Femur (tissue), 1 donor: ENCODE measurements at regions not wholly inside any gene's neighbourhood (a gene's known extent, or its start where the extent isn't known, plus 50 kb on each side); places are given as distances from the start of the nearest gene placed in this dataset.
"Not testable (repeated sequence)": the region's sequence is repeated elsewhere in the genome, so short reads cannot be mapped to it uniquely, and the experiment has no call there.

Experiments
- DNase-seq: peaks from one replicate; pipeline ENCODE4 v3.0.0-alpha.2; 2017

- no peak for DNase-seq
Measured at GRCh38 chr2:7732497-7732896, 815.3 kb downstream of the RNF144A start.

- no peak for DNase-seq
Measured at GRCh38 chr2:7736646-7737305, 819.6 kb downstream of the RNF144A start.

DNA sequence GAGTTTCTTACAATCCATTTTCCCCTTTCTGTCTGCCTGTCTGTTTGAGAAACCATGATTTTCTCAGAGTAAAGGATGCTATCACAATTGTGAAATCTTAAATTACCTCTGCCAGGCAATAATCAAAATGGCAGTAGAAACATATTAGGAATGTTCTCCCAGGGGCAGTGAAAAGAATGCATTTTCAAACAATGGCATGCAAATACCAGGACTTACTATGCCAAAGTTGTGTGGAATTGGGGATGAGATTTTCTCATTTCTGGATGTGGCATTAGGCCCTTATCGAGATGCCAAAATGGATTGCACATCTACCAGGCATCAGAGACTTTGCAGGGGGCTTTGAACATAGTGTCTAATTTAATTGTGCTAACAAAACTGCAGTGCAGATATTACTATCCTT, 821.4 kb downstream of the RNF144A start:
- no peak for DNase-seq

DNA sequence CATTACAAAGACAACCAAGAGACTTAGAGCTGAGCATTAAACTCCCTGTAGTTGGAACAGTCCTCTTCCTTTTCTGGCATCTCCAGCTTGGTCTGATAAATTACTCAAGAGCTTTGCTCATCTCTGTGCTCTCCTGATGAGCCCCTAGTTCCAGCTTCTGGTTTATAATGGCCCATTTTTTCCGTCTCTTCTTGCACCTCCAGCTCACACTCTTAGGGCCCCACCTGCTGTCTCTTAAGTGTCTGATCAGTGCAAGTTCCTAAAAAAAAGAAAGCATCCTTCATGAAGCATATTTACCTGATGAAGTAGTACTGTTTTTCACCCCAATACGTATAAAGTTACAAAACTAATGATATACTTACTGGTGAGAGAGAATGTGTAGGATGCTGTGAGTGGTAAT, 822.9 kb downstream of the RNF144A start:
- no peak for DNase-seq

GRCh38 chr2:7742301-7742700, 825.1 kb downstream of the RNF144A start:
- no peak for DNase-seq

DNA sequence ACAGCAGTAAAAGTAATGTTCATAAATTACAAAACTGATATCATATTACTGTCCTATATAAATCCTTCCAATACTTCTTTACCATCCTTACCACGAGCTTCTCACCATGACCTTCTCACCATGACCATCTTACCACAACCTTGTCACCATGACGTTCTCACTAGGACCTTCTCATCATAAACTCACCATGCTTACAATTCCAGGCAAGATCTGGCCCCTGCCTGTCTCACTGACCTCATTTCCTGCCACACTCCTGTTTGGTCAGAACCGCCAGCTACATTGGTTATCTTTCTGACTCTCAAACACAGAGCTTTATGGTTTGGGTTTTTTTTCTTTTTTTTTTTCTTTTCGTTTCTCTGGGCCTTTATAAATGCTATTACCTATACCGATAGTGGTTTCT, 827.6 kb downstream of the RNF144A start:
- DNase-seq, result no peak

DNA sequence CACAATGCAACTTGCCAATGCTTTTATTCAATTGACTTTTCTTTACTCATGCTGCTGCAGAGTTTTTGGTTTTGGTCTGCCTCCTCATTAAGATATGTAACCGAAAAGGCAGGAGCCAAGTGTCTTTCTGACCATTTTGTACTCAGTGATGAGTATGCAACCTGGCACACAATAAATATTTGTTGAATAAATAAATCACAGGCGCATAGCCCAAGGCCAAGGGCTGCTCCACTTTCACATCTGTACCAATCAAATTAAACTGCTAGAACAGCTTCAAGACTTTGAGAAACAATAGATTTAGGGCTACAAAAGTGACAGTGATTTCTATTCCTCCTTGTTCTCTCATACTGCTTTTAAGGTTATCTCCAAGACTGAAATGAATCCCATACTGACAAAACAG, 828.2 kb downstream of the RNF144A start:
- no peak for DNase-seq

GRCh38 chr2:7748717-7749415, 831.7 kb downstream of the RNF144A start:
- no peak for DNase-seq

DNA sequence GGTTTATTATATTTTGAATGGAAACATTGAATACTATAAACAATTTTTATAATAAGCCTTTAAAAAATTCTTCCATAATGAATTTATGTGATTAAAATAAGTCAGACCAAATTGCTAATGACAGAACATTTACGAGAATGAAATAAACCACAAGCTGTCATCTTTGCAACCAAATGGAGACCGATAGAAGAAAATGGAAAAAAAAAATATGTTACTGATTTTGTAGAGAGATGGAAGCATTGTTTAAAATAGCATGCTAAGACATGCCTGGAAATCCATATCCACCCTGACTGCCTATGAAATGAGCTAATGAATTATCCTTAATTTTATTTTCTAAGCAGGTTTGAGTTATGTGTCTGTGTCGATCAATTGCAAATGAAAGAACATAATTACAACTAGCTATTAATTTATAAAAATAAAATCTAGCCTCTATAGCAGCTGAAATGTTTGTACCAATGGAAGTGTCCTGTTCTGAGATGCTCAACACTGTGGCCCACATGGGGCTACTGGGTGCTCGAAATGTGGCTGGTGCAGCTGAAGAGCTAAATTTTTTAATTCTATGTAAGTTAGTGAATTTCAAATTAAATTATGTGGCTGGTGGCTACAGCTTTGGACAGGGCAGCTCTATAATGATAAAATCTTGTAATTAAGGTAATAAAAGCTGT, 832.8 kb downstream of the RNF144A start:
- DNase-seq, result no peak

DNA sequence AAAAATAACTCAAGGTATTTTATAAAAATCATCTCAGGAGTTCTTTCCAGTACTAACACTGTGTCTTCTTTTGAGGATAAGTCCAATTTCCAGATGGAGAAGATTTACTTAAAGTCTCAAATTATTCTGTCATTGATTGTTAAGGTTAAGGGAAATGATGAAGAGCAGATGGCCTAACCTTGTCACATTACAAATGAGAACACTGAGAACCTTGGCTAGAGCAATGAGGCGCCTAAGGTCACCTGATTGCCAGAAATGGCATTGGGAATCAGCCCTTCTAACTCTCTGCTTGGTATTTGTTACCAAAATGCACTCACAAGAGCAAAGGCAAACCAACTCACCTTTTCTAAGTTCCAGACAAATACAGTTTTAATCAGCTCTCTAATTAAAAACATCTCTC, 835.1 kb downstream of the RNF144A start:
- DNase-seq, result no peak

DNA sequence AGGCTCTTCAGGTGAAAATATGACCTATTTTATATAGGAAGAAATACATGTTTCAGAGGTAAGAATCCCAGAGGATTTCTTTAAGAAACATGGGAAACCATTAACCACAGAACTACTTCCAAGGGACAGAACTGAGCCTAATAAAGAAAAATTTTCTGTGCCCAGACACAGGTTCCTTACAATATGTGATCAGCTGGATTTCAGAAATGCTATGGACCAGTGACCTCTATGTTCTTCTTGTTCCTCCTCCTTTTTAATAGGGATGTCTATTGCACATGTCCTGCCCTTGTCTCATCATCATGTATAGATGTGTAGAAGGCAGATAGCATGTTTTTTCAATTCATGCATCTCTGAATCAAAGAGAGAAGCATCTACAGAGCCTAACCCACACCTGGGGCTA, 836.6 kb downstream of the RNF144A start:
- DNase-seq, result no peak

DNA sequence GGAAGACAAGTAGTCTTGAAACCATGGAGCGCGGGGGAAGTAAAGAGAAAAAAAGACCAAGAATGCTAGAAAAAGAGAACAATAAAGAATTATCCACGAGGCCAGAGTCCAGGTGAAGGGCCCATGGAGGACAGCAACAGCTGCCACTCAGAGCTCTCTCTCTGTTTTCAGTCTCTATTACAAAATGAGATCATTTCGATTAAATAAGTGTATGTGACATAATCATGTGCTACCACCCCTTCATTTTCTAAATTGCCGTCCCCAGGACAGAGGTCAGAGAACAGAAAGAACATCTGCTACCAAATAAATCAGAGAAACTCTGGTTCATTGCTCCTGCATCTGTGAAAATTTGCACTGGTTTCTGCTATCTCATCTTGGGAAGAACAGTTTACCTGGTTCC, 838.7 kb downstream of the RNF144A start:
- DNase-seq, result no peak

DNA sequence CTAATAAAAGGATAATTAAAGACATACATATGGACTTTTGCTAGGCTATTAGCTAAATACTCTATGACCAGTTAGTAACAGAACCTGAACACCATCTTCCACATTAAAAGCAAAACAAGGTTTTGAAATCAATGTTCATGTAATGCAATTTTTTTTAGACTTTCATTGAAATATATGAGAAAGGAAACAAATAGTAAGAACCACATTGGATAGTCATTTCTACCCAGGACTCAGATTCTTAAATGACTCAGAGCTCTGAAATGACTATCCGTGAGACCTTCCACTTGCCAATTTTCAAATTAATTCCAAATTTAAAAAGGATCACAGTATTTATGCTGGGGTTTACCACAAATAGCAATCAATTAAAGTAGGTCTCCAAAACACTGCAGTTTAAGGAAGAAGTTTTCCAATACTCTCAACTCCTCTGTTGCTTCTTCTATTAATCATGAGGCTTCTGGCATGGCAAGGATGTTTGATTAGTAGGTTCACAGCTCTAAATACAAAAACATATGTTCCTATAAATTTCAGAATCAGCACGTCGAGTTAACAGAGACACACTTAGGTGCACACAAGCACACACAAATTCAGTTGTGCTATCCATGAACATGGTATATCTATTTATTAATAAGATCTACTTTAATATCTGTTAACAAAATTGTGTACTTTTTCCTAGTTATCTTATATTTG, 841.0 kb downstream of the RNF144A start:
- DNase-seq, result no peak

GRCh38 chr2:7759898-7760297, 842.7 kb downstream of the RNF144A start:
- DNase-seq, result no peak

DNA sequence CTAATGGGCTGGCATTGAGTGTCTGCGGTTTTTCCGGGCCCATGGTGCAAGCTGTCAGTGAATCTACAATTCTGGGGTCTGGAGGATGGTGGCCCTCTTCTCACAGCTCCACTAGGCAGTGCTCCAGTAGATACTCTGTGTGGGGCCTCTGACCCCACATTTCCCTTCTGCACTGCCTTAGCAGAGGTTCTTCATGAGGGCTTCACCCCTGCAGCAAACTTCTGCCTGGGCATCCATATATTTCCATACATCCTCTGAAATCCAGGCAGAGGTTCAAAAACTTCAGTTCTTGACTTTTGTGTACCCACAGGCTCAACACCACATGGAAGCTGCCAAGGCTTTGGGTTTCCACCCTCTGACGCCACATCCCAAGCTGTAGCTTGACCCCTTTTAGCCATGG, 846.2 kb downstream of the RNF144A start:
- not testable (repeated sequence) for DNase-seq

DNA sequence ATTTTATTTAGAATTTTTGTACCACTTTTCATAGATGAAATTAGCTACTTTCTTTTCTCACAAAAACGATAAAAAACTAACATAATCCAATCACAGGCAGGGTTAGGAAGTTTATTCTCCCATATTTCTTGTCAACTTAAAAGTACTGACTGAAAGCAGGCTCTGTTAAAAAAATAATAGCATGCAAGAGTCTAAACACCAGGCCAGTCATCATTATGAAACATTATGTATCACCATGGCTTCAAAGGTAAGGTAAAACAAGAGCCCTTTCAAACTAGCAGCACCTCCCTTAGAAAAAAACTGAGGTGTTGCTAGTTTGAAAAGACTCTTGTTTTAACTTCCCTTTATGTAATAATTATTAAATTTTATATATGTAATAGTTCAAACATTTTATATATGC, 848.0 kb downstream of the RNF144A start:
- no peak for DNase-seq

DNA sequence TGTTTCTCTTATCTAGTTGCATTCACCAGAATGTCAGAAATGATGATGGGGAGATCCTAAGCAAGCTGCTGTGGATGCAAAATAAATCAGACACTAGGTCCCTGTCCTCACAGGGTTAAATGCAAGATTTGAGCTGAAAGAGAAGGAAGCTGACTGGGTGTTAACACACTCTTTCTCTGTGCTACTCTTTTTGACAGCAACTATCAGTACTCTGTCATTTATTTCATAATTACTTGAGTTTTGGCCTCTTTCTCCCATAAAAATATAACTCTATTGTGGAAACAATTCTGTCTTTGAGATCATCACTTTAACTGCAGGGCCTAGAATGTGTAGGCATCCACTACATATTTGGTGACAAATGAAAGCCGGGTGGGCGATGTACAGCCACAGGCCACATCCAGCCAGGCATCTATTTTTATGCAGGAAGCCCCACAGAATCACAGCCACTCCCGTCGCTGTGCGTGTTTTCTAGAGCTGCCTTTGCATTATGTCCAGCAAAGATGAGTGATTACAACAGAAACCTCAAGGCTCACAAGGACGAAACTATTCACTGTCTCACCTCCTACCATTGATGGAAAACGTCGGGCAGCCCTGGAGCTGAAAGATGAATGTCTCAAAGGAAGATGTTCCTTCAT, 849.0 kb downstream of the RNF144A start:
- no peak for DNase-seq

DNA sequence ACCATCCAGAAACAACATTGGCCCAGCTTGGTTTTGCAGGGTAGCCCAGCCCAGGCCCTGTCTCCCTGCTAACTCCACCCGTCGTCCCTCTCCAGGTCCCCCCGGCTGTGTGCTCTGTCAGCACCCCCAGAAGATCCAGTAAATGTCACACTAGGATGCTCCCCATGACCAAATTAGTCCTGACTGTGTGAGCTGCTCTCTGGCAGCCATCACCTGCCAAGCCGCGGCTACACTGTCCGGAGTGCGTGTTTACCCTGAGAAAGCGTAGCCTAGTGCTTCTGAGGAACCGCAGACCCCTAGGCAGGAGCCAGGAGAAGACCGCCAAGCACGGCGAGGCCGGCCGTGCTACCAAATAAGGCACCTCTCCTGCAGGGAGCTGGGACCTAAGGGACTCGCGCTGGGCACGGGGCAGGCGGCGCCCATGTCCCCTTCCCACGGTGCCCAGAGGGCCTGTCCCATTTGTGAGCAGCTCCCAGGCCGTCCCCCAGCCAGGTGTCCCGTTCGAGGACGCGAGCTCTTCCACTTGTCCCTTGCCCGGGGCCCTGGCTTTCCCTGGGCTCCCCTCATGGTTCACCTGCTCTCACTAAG, 849.9 kb downstream of the RNF144A start:
- no peak for DNase-seq

- DNase-seq, result no peak
Measured at GRCh38 chr2:7767902-7768301, 850.7 kb downstream of the RNF144A start.

DNA sequence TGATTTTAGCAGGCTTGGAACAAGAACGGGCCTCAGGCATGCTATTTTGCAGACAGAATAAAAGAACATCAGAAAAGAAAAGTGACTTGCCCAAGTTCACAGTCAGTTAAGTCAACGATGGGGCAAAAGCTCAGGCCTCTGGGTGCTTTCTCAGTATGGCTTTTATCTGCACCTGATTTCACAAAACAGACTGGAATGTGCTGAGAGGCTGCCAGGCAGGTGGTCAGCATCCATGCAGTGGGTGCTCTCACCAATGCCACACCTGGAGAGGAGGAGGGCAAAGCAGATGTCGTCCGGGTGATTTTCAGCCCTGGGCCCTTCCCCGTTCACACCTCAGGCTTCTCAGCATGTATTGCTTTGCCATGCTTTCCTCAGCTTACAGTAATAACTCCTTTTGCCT, 854.6 kb downstream of the RNF144A start:
- DNase-seq, result no peak

DNA sequence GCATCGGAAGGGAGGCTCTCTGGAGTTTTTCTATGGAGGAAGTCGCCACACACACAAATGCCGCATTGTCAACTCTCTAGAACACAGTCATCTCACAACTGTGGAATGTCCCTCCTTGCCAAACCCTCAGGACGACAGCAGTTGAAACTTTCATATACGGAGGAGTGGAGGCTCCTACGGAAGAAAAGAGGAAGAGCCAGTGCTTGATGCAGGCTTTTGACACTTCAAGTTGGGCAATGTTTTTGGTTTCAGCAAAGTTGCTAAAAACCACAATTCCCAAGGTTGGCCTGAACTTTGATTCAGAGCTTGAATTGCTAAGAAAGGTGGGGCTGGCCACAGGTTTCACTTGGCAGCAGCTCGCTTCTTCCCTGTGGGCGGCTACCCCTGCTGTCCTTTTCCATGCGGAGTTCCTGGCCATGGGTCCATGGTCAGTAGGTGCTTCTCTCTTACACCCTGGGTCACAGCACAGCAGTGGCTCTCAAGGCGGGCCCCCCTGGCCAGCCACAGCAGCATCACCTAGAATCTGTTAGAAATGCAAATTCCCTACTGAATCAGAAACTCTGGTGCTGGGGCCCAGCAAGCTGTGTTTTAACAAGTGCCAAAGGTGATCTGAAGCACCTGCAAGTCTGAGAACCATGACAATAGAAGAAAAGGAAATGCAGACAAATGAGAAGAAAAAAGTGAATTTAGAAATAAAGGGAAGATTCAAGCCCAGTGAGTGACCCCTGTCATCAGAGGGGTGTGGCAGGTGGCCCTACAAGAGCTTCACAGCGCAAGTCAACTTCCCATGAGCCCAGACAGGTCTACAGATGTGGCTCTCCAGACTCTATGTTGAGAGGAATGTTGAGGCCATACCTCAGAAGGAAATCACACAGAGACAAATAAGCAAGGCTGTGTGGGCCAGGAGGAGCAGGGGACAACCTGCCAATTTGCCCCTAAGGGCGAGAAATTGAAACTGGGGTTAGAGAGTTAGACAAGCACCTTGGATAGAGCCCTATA, 856.4 kb downstream of the RNF144A start:
- DNase-seq, result peak; percentile 36

- no peak for DNase-seq
Measured at GRCh38 chr2:7774481-7774880, 857.3 kb downstream of the RNF144A start.
